ENCODE measurements at regions not wholly inside any gene's neighbourhood (a gene's known extent, or its start where the extent isn't known, plus 50 kb on each side); places are given as distances from the start of the nearest gene placed in this dataset.
"Not testable (repeated sequence)": the region's sequence is repeated elsewhere in the genome, so short reads cannot be mapped to it uniquely, and the experiment has no call there.

GRCh38 chr12:107214373-107214773, 121.0 kb upstream of the CRY1 start:
- H3K9me3 ChIP-seq (ENCODE audit: control insufficient read depth, low read depth, low read length); H4K8ac ChIP-seq (replicated peaks; ENCODE audit: insufficient read length, low read depth, low read length); H3K14ac ChIP-seq (ENCODE audit: insufficient read depth, low read length); H3K36me3 Mint-ChIP-seq (ENCODE audit: insufficient read depth in 1 of 3, low read depth in 3 of 3); H3K18ac ChIP-seq (ENCODE audit: insufficient read length, low read depth, low read length); H3K9ac ChIP-seq (ENCODE audit: extremely low read depth, insufficient read length, low read length); H3K4me1 Mint-ChIP-seq; H3K23ac ChIP-seq (ENCODE audit: insufficient read length, low read depth, low read length); H2BK15ac ChIP-seq (ENCODE audit: low read depth, low read length); H4K91ac ChIP-seq (ENCODE audit: insufficient read length, low read depth, low read length); H3K79me2 ChIP-seq (ENCODE audit: insufficient read depth, low read length); H2AFZ ChIP-seq (ENCODE audit: low read length); H2BK20ac ChIP-seq (ENCODE audit: low read depth, low read length, poor library complexity, severe bottlenecking); H3K9me3 Mint-ChIP-seq; H2BK12ac ChIP-seq (ENCODE audit: insufficient read length, low read depth, low read length); DNase-seq; H2BK120ac ChIP-seq (ENCODE audit: low read depth, low read length, poor library complexity, severe bottlenecking); H3K4ac ChIP-seq (ENCODE audit: low read depth, low read length); H3K4me3 Mint-ChIP-seq; H3K4me1 ChIP-seq (ENCODE audit: insufficient read depth, low read length); H3K27me3 Mint-ChIP-seq (ENCODE audit: low read depth); H3K27ac ChIP-seq (ENCODE audit: insufficient read length, low read depth, low read length); H3K27ac Mint-ChIP-seq; H4K20me1 ChIP-seq (ENCODE audit: control insufficient read depth, insufficient read depth, insufficient read length); H3K23me2 ChIP-seq (ENCODE audit: insufficient read length, low read depth, low read length, poor library complexity, severe bottlenecking); H3K27me3 ChIP-seq (ENCODE audit: insufficient read depth, low read length); H2BK5ac ChIP-seq (ENCODE audit: insufficient read length, low read length); H3K79me1 ChIP-seq (ENCODE audit: insufficient read depth, low read depth, low read length, poor library complexity, severe bottlenecking); H4K5ac ChIP-seq (ENCODE audit: insufficient read length, low read depth, low read length); H3K4me2 ChIP-seq (ENCODE audit: insufficient read depth, insufficient read length, low read length); H3T11ph ChIP-seq (ENCODE audit: low read length); H3K56ac ChIP-seq (ENCODE audit: insufficient read length, low read depth, low read length); H2AK5ac ChIP-seq (ENCODE audit: insufficient read length, low read length): not testable (repeated sequence)
- no CpG with 5 or more reads among the region's 3 CpGs for WGBS (ENCODE audit: extremely low coverage, insufficient read length, low lambda C conversion rate)

- not testable (repeated sequence) for H3K9me3 ChIP-seq (ENCODE audit: control insufficient read depth, low read depth, low read length); H3K27ac ChIP-seq (ENCODE audit: insufficient read length, low read depth, low read length); H3K9me3 Mint-ChIP-seq; H3K4ac ChIP-seq (ENCODE audit: low read depth, low read length); H3K79me1 ChIP-seq (ENCODE audit: insufficient read depth, low read depth, low read length, poor library complexity, severe bottlenecking); H3K4me3 Mint-ChIP-seq; H2BK15ac ChIP-seq (ENCODE audit: low read depth, low read length); H3K14ac ChIP-seq (ENCODE audit: insufficient read depth, low read length); H2BK120ac ChIP-seq (ENCODE audit: low read depth, low read length, poor library complexity, severe bottlenecking); H3K27me3 Mint-ChIP-seq (ENCODE audit: low read depth); DNase-seq; H3K27me3 ChIP-seq (ENCODE audit: insufficient read depth, low read length); H3K27ac Mint-ChIP-seq; H3K9ac ChIP-seq (ENCODE audit: extremely low read depth, insufficient read length, low read length); H3K4me2 ChIP-seq (ENCODE audit: insufficient read depth, insufficient read length, low read length); H3K23me2 ChIP-seq (ENCODE audit: insufficient read length, low read depth, low read length, poor library complexity, severe bottlenecking); H2BK20ac ChIP-seq (ENCODE audit: low read depth, low read length, poor library complexity, severe bottlenecking); H3K23ac ChIP-seq (ENCODE audit: insufficient read length, low read depth, low read length); H2BK12ac ChIP-seq (ENCODE audit: insufficient read length, low read depth, low read length); H4K5ac ChIP-seq (ENCODE audit: insufficient read length, low read depth, low read length); H3K79me2 ChIP-seq (ENCODE audit: insufficient read depth, low read length); H4K91ac ChIP-seq (ENCODE audit: insufficient read length, low read depth, low read length); H2AK5ac ChIP-seq (ENCODE audit: insufficient read length, low read length); H3K36me3 Mint-ChIP-seq (ENCODE audit: insufficient read depth in 1 of 3, low read depth in 3 of 3); H3K4me1 Mint-ChIP-seq; H3K4me1 ChIP-seq (ENCODE audit: insufficient read depth, low read length); H2AFZ ChIP-seq (ENCODE audit: low read length); H3K18ac ChIP-seq (ENCODE audit: insufficient read length, low read depth, low read length); H3K56ac ChIP-seq (ENCODE audit: insufficient read length, low read depth, low read length); H2BK5ac ChIP-seq (ENCODE audit: insufficient read length, low read length); H4K20me1 ChIP-seq (ENCODE audit: control insufficient read depth, insufficient read depth, insufficient read length); H3T11ph ChIP-seq (ENCODE audit: low read length); H4K8ac ChIP-seq (replicated peaks; ENCODE audit: insufficient read length, low read depth, low read length)
- no CpG with 5 or more reads among the region's 7 CpGs for WGBS (ENCODE audit: extremely low coverage, insufficient read length, low lambda C conversion rate)
Measured at GRCh38 chr12:107216411-107216810, 123.1 kb upstream of the CRY1 start.

Measured in H9 (cell line).